ENCODE measurements at regions not wholly inside any gene's neighbourhood (a gene's known extent, or its start where the extent isn't known, plus 50 kb on each side); places are given as distances from the start of the nearest gene placed in this dataset.

- H3K27me3 Mint-ChIP-seq (ENCODE audit: insufficient read depth, unreplicated experiment) = no peaks in the 10 kb centered on the region
- no peak for DNase-seq
- ChIA-PET CTCF (no interaction called here), POLR2A (no interaction called here)
- no peak for TF ChIP-seq CTCF (IDR thresholded peaks at IDR 0.05; ENCODE audit: insufficient read depth in 1 of 2, low read depth in 1 of 2, low read length in 1 of 2, severe bottlenecking in 1 of 2, unreplicated experiment in 1 of 2)
- intact Hi-C loops (cut with micrococcal nuclease; ENCODE audit: unreplicated experiment) = no loop called here
- H3K36me3 ChIP-seq (ENCODE audit: control insufficient read depth, insufficient read depth, low read length) = no peaks in the 10 kb centered on the region
- no peak overlapping the region for H3K27ac Mint-ChIP-seq (ENCODE audit: unreplicated experiment)
- H3K4me1 ChIP-seq = no peaks in the 10 kb centered on the region
- no peaks in the 10 kb centered on the region for H3K27me3 ChIP-seq (replicated peaks; ENCODE audit: control insufficient read depth, insufficient read depth, low read length)
- no peaks in the 10 kb centered on the region for H3K36me3 Mint-ChIP-seq (ENCODE audit: insufficient read depth, unreplicated experiment)
- H3K4me3 ChIP-seq (ENCODE audit: low read depth, low read length) = no peak overlapping the region
- BruUV-seq (replicated peaks) = no TSS peak
- H3K9me3 ChIP-seq = no peaks in the 10 kb centered on the region
- H3K4me3 Mint-ChIP-seq (ENCODE audit: unreplicated experiment) = no peak overlapping the region
- no peaks in the 10 kb centered on the region for H3K9me3 Mint-ChIP-seq (ENCODE audit: unreplicated experiment)
- H3K4me1 Mint-ChIP-seq (ENCODE audit: low read depth, unreplicated experiment) = no peaks in the 10 kb centered on the region
Observed at GRCh38 chr1:74824497-74825107, 91.7 kb downstream of the TYW3 start.

GRCh38 chr1:74830766-74831165, 97.8 kb downstream of the TYW3 start:
- no peak for DNase-seq
- no peaks in the 10 kb centered on the region for H3K4me1 ChIP-seq
- ChIA-PET CTCF (no interaction called here), POLR2A (no interaction called here)
- BruUV-seq (replicated peaks) = no TSS peak
- no peaks in the 10 kb centered on the region for H3K36me3 Mint-ChIP-seq (ENCODE audit: insufficient read depth, unreplicated experiment)
- TF ChIP-seq CTCF (IDR thresholded peaks at IDR 0.05; ENCODE audit: insufficient read depth in 1 of 2, low read depth in 1 of 2, low read length in 1 of 2, severe bottlenecking in 1 of 2, unreplicated experiment in 1 of 2) = no peak
- H3K9me3 ChIP-seq = no peaks in the 10 kb centered on the region
- no peak overlapping the region for H3K27ac Mint-ChIP-seq (ENCODE audit: unreplicated experiment)
- H3K27me3 Mint-ChIP-seq (ENCODE audit: insufficient read depth, unreplicated experiment) = no peaks in the 10 kb centered on the region
- H3K36me3 ChIP-seq (ENCODE audit: control insufficient read depth, insufficient read depth, low read length) = no peaks in the 10 kb centered on the region
- H3K4me3 Mint-ChIP-seq (ENCODE audit: unreplicated experiment) = no peak overlapping the region
- no peaks in the 10 kb centered on the region for H3K9me3 Mint-ChIP-seq (ENCODE audit: unreplicated experiment)
- no peaks in the 10 kb centered on the region for H3K4me1 Mint-ChIP-seq (ENCODE audit: low read depth, unreplicated experiment)
- H3K4me3 ChIP-seq (ENCODE audit: low read depth, low read length) = no peak overlapping the region
- intact Hi-C loops (cut with micrococcal nuclease; ENCODE audit: unreplicated experiment) = no loop called here
- H3K27me3 ChIP-seq (replicated peaks; ENCODE audit: control insufficient read depth, insufficient read depth, low read length) = no peaks in the 10 kb centered on the region

GRCh38 chr1:74834261-74834660, 101.3 kb downstream of the TYW3 start:
- Mint-ChIP-seq H3K27ac (ENCODE audit: unreplicated experiment) (no peak overlapping the region), H3K4me3 (ENCODE audit: unreplicated experiment) (no peak overlapping the region), H3K4me1 (ENCODE audit: low read depth, unreplicated experiment) (no peaks in the 10 kb centered on the region), H3K36me3 (ENCODE audit: insufficient read depth, unreplicated experiment) (no peaks in the 10 kb centered on the region), H3K27me3 (ENCODE audit: insufficient read depth, unreplicated experiment) (no peaks in the 10 kb centered on the region), H3K9me3 (ENCODE audit: unreplicated experiment) (no peaks in the 10 kb centered on the region)
- no TSS peak for BruUV-seq (replicated peaks)
- intact Hi-C loops (cut with micrococcal nuclease; ENCODE audit: unreplicated experiment) = no loop called here
- no peaks in the 10 kb centered on the region for H3K4me1 ChIP-seq
- ChIA-PET CTCF (no interaction called here), POLR2A (no interaction called here)
- no peak for TF ChIP-seq CTCF (IDR thresholded peaks at IDR 0.05; ENCODE audit: insufficient read depth in 1 of 2, low read depth in 1 of 2, low read length in 1 of 2, severe bottlenecking in 1 of 2, unreplicated experiment in 1 of 2)
- no peaks in the 10 kb centered on the region for H3K9me3 ChIP-seq
- H3K36me3 ChIP-seq (ENCODE audit: control insufficient read depth, insufficient read depth, low read length) = no peaks in the 10 kb centered on the region
- DNase-seq = no peak
- H3K27me3 ChIP-seq (replicated peaks; ENCODE audit: control insufficient read depth, insufficient read depth, low read length) = no peaks in the 10 kb centered on the region
- H3K4me3 ChIP-seq (ENCODE audit: low read depth, low read length) = no peak overlapping the region

Data from Caco-2 (cell line).